GM12878 (cell line): ENCODE measurements at regions not wholly inside any gene's neighbourhood (a gene's known extent, or its start where the extent isn't known, plus 50 kb on each side); places are given as distances from the start of the nearest gene placed in this dataset.

ENCODE experiments used
- ATAC-seq: fragments of 200-7000 bp; cut with Tn5 transposase; 3 replicates; pipeline ENCODE4 v1.9.1; 2020; ENCODE audit warnings: mild to moderate bottlenecking, moderate library complexity
- BruUV-seq: library from RNA; stranded (reverse); fragments of 400-500 nt; replicated peaks from 2 replicates; lab custom pipeline; 2021; lab: Mats Ljungman, UMichigan
- CTCF ChIA-PET: fragments of 300-600 bp; sonication (Branson Sonifier 250); formaldehyde crosslinking; extraction: SDS; loops from one replicate; lab custom pipeline; 2021; ENCODE audit warnings: inconsistent platforms; lab: Yijun Ruan, JAX
- POLR2A ChIA-PET: fragments of 350-600 bp; formaldehyde crosslinking; extraction: SDS; loops from one replicate; lab custom pipeline; 2021; ENCODE audit warnings: inconsistent platforms; lab: Charles Lee
- RAD21 ChIA-PET: fragments of 300-600 bp; sonication (Branson Sonifier 250); formaldehyde crosslinking; loops from one replicate; lab custom pipeline; 2023; ENCODE audit warnings: antibody characterized with exemption; ENCODE audit not compliant: unreplicated experiment; lab: Charles Lee
- SMC1A ChIA-PET: fragments of 300-600 bp; sonication (Branson Sonifier 250); formaldehyde crosslinking; loops from one replicate; lab custom pipeline; 2023; ENCODE audit not compliant: unreplicated experiment, uncharacterized antibody; lab: Charles Lee
- DNase-seq: peaks from one replicate; pipeline ENCODE4 v3.0.0-alpha.2; 2011; ENCODE audit warnings: low read depth, low spot score
- FAIRE-seq: peaks from 3 replicates; lab custom pipeline; 2011; peaks lifted over from hg19 to GRCh38; lab: Jason Lieb, UNC
- H2AFZ ChIP-seq: 2 replicates; pipeline ENCODE4 v1.6.0; 2011; ENCODE audit warnings: low read depth, low read length, control low read depth; ENCODE audit not compliant: control insufficient read depth
- H3K27ac ChIP-seq: 2 replicates; pipeline ENCODE4 v1.5.1; 2011; ENCODE audit warnings: control low read depth; ENCODE audit not compliant: control insufficient read depth, insufficient read depth
- H3K27me3 ChIP-seq, 2 experiments: replicated peaks in 1 of 2; 2 replicates each; pipeline versions ENCODE4 v1.6.0 to v1.6.1; 2011; ENCODE audit warnings: low read length in 1 of 2; ENCODE audit not compliant: control insufficient read depth in 2 of 2, insufficient read depth in 2 of 2
- H3K36me3 ChIP-seq, 2 experiments: 2 replicates each; pipeline ENCODE4 v1.5.1; 2011; ENCODE audit warnings: low read length in 1 of 2; ENCODE audit not compliant: control insufficient read depth in 2 of 2, insufficient read depth in 2 of 2
- H3K4me1 ChIP-seq: 2 replicates; pipeline ENCODE4 v1.6.1; 2011; ENCODE audit warnings: mild to moderate bottlenecking, low read length, moderate library complexity, mixed read lengths; ENCODE audit not compliant: control insufficient read depth, insufficient read depth
- H3K4me2 ChIP-seq: 2 replicates; pipeline ENCODE4 v1.6.0; 2011; ENCODE audit warnings: control low read depth; ENCODE audit not compliant: control insufficient read depth, insufficient read depth
- H3K4me3 ChIP-seq: fragments of 200-600 bp; sonication (generic); 2 replicates; pipeline ENCODE4 v1.5.1; 2016
- H3K79me2 ChIP-seq: 2 replicates; pipeline ENCODE4 v1.6.0; 2011; ENCODE audit warnings: low read length; ENCODE audit not compliant: control insufficient read depth, insufficient read depth
- H3K9ac ChIP-seq: 2 replicates; pipeline ENCODE4 v1.8.0; 2011; ENCODE audit warnings: low read length, control low read depth, mixed read lengths; ENCODE audit not compliant: control insufficient read depth, insufficient read depth
- H3K9me3 ChIP-seq: replicated peaks from 3 replicates; pipeline ENCODE4 v1.5.1; 2011; ENCODE audit warnings: mild to moderate bottlenecking, low read length; ENCODE audit not compliant: control insufficient read depth, insufficient read depth
- H4K20me1 ChIP-seq: 2 replicates; pipeline ENCODE4 v1.6.0; 2011; ENCODE audit not compliant: control insufficient read depth, insufficient read depth
- BHLHE40 ChIP-seq, 2 experiments: fragments of 450-650 bp in 1 of 2; IDR thresholded peaks; 2 replicates each; pipeline ENCODE4 v1.6.1; 2011 to 2017; ENCODE audit warnings: low read depth in 2 of 2, borderline replicate concordance in 1 of 2, improper control_type of control experiment in 1 of 2, low read length in 1 of 2, mild to moderate bottlenecking in 1 of 2
- CEBPB ChIP-seq, 2 experiments: fragments of 150-350 bp in 1 of 2; IDR thresholded peaks; 2 replicates each; pipeline ENCODE4 v1.6.1; 2012 to 2014; ENCODE audit warnings: low read depth in 2 of 2, low read length in 2 of 2, borderline replicate concordance in 1 of 2, inconsistent platforms in 1 of 2
- DPF2 ChIP-seq: fragments of 450-650 bp; IDR thresholded peaks from 2 replicates; pipeline ENCODE4 v1.6.1; 2017; ENCODE audit warnings: mild to moderate bottlenecking
- FOXK2 ChIP-seq: fragments of 450-650 bp; IDR thresholded peaks from 2 replicates; pipeline ENCODE4 v1.6.1; 2017; ENCODE audit warnings: mild to moderate bottlenecking, moderate library complexity
- GATAD2B ChIP-seq: fragments of 450-650 bp; conservative IDR thresholded peaks from 2 replicates; pipeline ENCODE4 v1.6.1; 2017; ENCODE audit warnings: low read depth, mild to moderate bottlenecking, moderate library complexity
- HCFC1 ChIP-seq: fragments of 150-350 bp; IDR thresholded peaks from 2 replicates; pipeline ENCODE4 v1.6.1; 2014; ENCODE audit warnings: low read length
- KAT2A ChIP-seq: conservative IDR thresholded peaks from 2 replicates; pipeline ENCODE4 v1.6.1; 2011; ENCODE audit warnings: low read depth, low read length; ENCODE audit not compliant: control insufficient read depth
- MTA3 ChIP-seq: IDR thresholded peaks from 2 replicates; pipeline ENCODE4 v1.6.1; 2012; ENCODE audit warnings: low read length, inconsistent platforms, borderline replicate concordance
- NFIC ChIP-seq: IDR thresholded peaks from 2 replicates; pipeline ENCODE4 v1.6.1; 2012; ENCODE audit warnings: low read depth, mild to moderate bottlenecking, inconsistent platforms, low read length, moderate library complexity
- NFXL1 ChIP-seq: fragments of 450-650 bp; IDR thresholded peaks from 2 replicates; pipeline ENCODE4 v1.6.1; 2017; ENCODE audit warnings: antibody characterized with exemption, mild to moderate bottlenecking, borderline replicate concordance
- NR2C1 ChIP-seq: fragments of 450-650 bp; IDR thresholded peaks from 2 replicates; pipeline ENCODE4 v1.6.1; 2017; ENCODE audit warnings: antibody characterized with exemption, mild to moderate bottlenecking, moderate library complexity
- NRF1 ChIP-seq: conservative IDR thresholded peaks from 2 replicates; pipeline ENCODE4 v1.6.1; 2011; ENCODE audit warnings: mild to moderate bottlenecking, low read depth, low read length, improper control_type of control experiment
- RAD51 ChIP-seq: fragments of 450-650 bp; IDR thresholded peaks from 2 replicates; pipeline ENCODE4 v1.6.1; 2016; ENCODE audit warnings: moderate library complexity, mild to moderate bottlenecking, inconsistent platforms
- SMAD1 ChIP-seq: fragments of 450-650 bp; IDR thresholded peaks from 2 replicates; pipeline ENCODE4 v1.6.1; 2018; ENCODE audit warnings: mild to moderate bottlenecking, low read depth; ENCODE audit not compliant: partially characterized antibody
- ZNF274 ChIP-seq: IDR thresholded peaks from one replicate; pipeline ENCODE4 v1.8.0; 2011; ENCODE audit not compliant: insufficient read length, insufficient read depth
- ZZZ3 ChIP-seq: IDR thresholded peaks from 2 replicates; pipeline ENCODE4 v1.6.1; 2011; ENCODE audit warnings: low read depth; ENCODE audit not compliant: control insufficient read depth, insufficient read length
- WGBS: methylation state at CpG from one replicate; pipeline ENCODE4 v1.1.6; 2016; ENCODE audit warnings: low lambda C conversion rate; ENCODE audit not compliant: insufficient replicate concordance, insufficient coverage; ENCODE audit errors: missing lambda C conversion rate; 5-methylcytosine and 5-hydroxymethylcytosine counted together
- in situ Hi-C: fragments of 300-500 bp; cut with MboI; formaldehyde crosslinking; loops from 9 replicates; pipeline ENCODE4 v1.14.3; 2018; ENCODE audit warnings: mixed read lengths
- intact Hi-C: fragments of 100-400 bp; cut with micrococcal nuclease; formaldehyde crosslinking; loops from one replicate; pipeline ENCODE4 v1.14.2; 2022; ENCODE audit not compliant: unreplicated experiment
- TF ChIP-seq, protein P1 (sequence below): fragments of 450-650 bp; formaldehyde crosslinking; IDR thresholded peaks from 2 replicates; pipeline ENCODE4 v1.4.0; 2020; ENCODE audit warnings: mild to moderate bottlenecking, moderate library complexity

DNA sequence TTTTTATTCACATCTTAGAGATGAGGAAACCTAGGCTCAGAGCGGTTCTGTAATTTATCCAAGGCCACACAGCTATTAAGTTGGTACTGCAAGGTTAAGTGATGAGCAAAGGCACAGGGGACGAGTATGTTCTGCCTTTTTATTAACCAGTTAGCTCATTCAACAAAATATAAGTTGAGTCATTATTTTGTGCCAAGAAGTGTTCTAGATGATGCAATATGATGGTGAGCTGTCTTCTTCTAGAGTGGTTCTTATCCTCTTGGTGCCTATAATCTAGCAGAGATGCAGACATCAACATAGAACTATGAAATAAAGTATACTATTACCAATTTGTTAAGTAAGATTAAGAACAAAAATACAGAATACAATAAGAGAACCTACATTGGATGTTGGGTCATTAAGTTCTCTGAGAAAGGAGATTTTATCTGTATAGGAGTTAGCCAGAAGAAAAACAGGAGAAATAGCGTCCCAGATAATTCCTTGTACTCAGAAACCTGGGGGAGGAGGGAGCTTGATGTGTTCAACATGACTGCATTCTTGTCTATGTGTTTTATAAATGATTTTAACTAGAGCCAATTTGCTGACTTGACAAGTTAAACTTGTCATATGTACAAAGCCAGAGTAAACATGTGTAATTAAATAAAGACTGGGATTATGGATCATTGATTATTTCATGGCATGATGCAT lies 122.3 kb downstream of the TBXT start:
- Histone ChIP-seq H3K4me1 (no peaks in the 10 kb centered on the region), H3K9me3 (no peaks in the 10 kb centered on the region), H3K4me3 (no peak overlapping the region), H3K27ac (no peak overlapping the region), H3K79me2 (no peaks in the 10 kb centered on the region), H3K4me2 (no peak overlapping the region), H3K9ac (no peak overlapping the region), H2AFZ (no peak overlapping the region), H4K20me1 (no peaks in the 10 kb centered on the region), H3K36me3 (no peaks in the 10 kb centered on the region), H3K27me3 (no peaks in the 10 kb centered on the region)
- ATAC-seq, result no peak
- 5% methylated on average over 3 of the region's 3 CpGs for WGBS
- BruUV-seq, result no TSS peak
- SMC1A ChIA-PET, result no interaction called here
- in situ Hi-C loops (no loop called here), intact Hi-C loops (no loop called here)
- RAD21 ChIA-PET, result no interaction called here
- FAIRE-seq, result no peak
- POLR2A ChIA-PET, result no interaction called here
- no peak for TF ChIP-seq RAD51
- no peak for TF ChIP-seq NRF1
- TF ChIP-seq FOXK2, result no peak
- no peak for TF ChIP-seq HCFC1
- no peak for TF ChIP-seq ZNF274
- no peak for TF ChIP-seq ZZZ3
- TF ChIP-seq BHLHE40 (IDR thresholded peaks at IDR 0.05; ENCODE audit: borderline replicate concordance in 1 of 2, low read depth in 2 of 2, low read length in 1 of 2), result no peak
- no peak for TF ChIP-seq DPF2
- no peak for TF ChIP-seq NFXL1
- no peak for TF ChIP-seq KAT2A
- no peak for TF ChIP-seq CEBPB (IDR thresholded peaks at IDR 0.05; ENCODE audit: borderline replicate concordance in 1 of 2, low read depth in 2 of 2, low read length in 2 of 2)
- TF ChIP-seq GATAD2B, result no peak
- TF ChIP-seq, protein P1, sequence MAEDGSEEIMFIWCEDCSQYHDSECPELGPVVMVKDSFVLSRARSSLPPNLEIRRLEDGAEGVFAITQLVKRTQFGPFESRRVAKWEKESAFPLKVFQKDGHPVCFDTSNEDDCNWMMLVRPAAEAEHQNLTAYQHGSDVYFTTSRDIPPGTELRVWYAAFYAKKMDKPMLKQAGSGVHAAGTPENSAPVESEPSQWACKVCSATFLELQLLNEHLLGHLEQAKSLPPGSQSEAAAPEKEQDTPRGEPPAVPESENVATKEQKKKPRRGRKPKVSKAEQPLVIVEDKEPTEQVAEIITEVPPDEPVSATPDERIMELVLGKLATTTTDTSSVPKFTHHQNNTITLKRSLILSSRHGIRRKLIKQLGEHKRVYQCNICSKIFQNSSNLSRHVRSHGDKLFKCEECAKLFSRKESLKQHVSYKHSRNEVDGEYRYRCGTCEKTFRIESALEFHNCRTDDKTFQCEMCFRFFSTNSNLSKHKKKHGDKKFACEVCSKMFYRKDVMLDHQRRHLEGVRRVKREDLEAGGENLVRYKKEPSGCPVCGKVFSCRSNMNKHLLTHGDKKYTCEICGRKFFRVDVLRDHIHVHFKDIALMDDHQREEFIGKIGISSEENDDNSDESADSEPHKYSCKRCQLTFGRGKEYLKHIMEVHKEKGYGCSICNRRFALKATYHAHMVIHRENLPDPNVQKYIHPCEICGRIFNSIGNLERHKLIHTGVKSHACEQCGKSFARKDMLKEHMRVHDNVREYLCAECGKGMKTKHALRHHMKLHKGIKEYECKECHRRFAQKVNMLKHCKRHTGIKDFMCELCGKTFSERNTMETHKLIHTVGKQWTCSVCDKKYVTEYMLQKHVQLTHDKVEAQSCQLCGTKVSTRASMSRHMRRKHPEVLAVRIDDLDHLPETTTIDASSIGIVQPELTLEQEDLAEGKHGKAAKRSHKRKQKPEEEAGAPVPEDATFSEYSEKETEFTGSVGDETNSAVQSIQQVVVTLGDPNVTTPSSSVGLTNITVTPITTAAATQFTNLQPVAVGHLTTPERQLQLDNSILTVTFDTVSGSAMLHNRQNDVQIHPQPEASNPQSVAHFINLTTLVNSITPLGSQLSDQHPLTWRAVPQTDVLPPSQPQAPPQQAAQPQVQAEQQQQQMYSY, result no peak
- TF ChIP-seq NFIC, result no peak
- TF ChIP-seq NR2C1, result no peak
- no peak for TF ChIP-seq MTA3
- TF ChIP-seq SMAD1, result no peak
- CTCF ChIA-PET, result no interaction called here
- no peak for DNase-seq
